NB4 (cell line): ENCODE measurements at regions not wholly inside any gene's neighbourhood (a gene's known extent, or its start where the extent isn't known, plus 50 kb on each side); places are given as distances from the start of the nearest gene placed in this dataset.

ENCODE experiments used
- DNase-seq: peaks from one replicate; pipeline ENCODE4 v3.0.0; 2010; ENCODE audit warnings: low read depth
- H3K4me3 ChIP-seq: one replicate; pipeline ENCODE4 v1.5.1; 2011; ENCODE audit warnings: mild to moderate bottlenecking, low read depth, low read length, moderate library complexity
- MYC ChIP-seq: IDR thresholded peaks from 2 replicates; pipeline ENCODE4 v1.6.1; 2011; ENCODE audit warnings: low read depth, low read length
- POLR2A ChIP-seq: IDR thresholded peaks from 2 replicates; pipeline ENCODE4 v1.6.1; 2011; ENCODE audit warnings: mild to moderate bottlenecking; ENCODE audit not compliant: insufficient read length; ENCODE audit errors: extremely low read depth
- TF ChIP-seq, protein P1 (sequence below): IDR thresholded peaks from 2 replicates; pipeline ENCODE4 v1.6.1; 2011; ENCODE audit warnings: low read depth, low read length
- TF ChIP-seq, protein P2 (sequence below): IDR thresholded peaks from one replicate; pipeline ENCODE4 v1.5.1; 2012; ENCODE audit warnings: low read depth, low read length

DNA sequence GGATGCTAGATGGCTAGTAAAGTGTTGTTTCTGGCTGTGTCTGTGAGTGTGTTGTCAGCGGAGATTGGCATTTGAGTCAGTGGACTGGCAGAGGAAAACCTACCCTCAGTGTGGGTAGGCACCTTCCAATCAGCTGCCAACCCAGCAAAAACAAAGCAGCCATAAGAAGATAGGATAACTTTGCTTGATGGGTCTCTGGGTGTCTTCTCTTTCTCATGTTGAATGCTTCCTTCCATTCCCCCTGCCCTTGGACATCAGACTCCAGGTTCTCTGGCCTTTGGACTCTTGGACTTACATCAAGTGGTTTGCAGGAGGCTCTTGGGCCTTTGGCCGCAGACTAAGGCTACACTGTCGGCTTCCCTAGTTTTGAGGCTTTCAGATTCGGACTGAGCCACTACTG lies 429.0 kb upstream of the ZNF804A start:
- no peak overlapping the region for H3K4me3 ChIP-seq
- TF ChIP-seq, protein P1, sequence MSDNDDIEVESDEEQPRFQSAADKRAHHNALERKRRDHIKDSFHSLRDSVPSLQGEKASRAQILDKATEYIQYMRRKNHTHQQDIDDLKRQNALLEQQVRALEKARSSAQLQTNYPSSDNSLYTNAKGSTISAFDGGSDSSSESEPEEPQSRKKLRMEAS = no peak
- TF ChIP-seq MYC (no peak), POLR2A (no peak)
- TF ChIP-seq, protein P2, sequence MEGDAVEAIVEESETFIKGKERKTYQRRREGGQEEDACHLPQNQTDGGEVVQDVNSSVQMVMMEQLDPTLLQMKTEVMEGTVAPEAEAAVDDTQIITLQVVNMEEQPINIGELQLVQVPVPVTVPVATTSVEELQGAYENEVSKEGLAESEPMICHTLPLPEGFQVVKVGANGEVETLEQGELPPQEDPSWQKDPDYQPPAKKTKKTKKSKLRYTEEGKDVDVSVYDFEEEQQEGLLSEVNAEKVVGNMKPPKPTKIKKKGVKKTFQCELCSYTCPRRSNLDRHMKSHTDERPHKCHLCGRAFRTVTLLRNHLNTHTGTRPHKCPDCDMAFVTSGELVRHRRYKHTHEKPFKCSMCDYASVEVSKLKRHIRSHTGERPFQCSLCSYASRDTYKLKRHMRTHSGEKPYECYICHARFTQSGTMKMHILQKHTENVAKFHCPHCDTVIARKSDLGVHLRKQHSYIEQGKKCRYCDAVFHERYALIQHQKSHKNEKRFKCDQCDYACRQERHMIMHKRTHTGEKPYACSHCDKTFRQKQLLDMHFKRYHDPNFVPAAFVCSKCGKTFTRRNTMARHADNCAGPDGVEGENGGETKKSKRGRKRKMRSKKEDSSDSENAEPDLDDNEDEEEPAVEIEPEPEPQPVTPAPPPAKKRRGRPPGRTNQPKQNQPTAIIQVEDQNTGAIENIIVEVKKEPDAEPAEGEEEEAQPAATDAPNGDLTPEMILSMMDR = no peak
- no peak for DNase-seq

- DNase-seq = no peak
- no peak for TF ChIP-seq MYC
- TF ChIP-seq, protein P1 = no peak
- no peak for TF ChIP-seq POLR2A
- TF ChIP-seq, protein P2 = no peak
- no peak overlapping the region for H3K4me3 ChIP-seq
These were observed 423.7 kb upstream of the ZNF804A start for GRCh38 chr2:184174493-184175104.

GRCh38 chr2:184178229-184178628 lies 420.1 kb upstream of the ZNF804A start:
- no peak for DNase-seq
- TF ChIP-seq, protein P2 = no peak
- TF ChIP-seq POLR2A (no peak), MYC (no peak)
- TF ChIP-seq, protein P1 = no peak
- H3K4me3 ChIP-seq = no peak overlapping the region

- TF ChIP-seq MYC = no peak
- TF ChIP-seq, protein P1 = no peak
- TF ChIP-seq, protein P2 = no peak
- no peak overlapping the region for H3K4me3 ChIP-seq
- no peak for DNase-seq
These were observed 411.9 kb upstream of the ZNF804A start for GRCh38 chr2:184186436-184186835.

- H3K4me3 ChIP-seq = no peak overlapping the region
- no peak for DNase-seq
- TF ChIP-seq, protein P1 = no peak
- TF ChIP-seq, protein P2 = no peak
These were observed 410.8 kb upstream of the ZNF804A start for GRCh38 chr2:184187421-184187971.
